NCI-H2081 treated with DMSO at 0.1 percent for 48 hours (cell line): ENCODE measurements at regions not wholly inside any gene's neighbourhood (a gene's known extent, or its start where the extent isn't known, plus 50 kb on each side); places are given as distances from the start of the nearest gene placed in this dataset.

Experiments
- DNase-seq: peaks from one replicate; lab custom pipeline; 2025; lab: John Stamatoyannopoulos, UW

DNA sequence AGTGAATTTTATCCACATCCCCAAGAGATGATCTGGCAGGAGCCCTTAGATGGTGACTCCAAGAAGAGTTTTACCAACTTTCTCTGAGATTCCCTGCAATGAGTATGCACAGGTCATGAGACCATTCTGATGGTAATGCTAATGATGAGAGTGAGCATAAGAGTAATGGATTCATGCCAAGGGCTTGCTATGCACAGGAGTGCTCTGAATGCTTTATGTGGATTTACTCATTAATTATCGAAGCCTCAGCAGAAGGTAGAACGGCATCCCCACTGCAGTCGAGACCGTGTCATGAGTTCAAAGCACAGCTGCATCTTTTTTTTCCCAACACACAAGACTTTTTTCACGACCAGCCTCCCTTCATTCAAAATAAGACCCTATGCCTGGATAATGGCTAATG is 355.0 kb downstream of the RAB28 start:
- DNase-seq = no peak

DNA sequence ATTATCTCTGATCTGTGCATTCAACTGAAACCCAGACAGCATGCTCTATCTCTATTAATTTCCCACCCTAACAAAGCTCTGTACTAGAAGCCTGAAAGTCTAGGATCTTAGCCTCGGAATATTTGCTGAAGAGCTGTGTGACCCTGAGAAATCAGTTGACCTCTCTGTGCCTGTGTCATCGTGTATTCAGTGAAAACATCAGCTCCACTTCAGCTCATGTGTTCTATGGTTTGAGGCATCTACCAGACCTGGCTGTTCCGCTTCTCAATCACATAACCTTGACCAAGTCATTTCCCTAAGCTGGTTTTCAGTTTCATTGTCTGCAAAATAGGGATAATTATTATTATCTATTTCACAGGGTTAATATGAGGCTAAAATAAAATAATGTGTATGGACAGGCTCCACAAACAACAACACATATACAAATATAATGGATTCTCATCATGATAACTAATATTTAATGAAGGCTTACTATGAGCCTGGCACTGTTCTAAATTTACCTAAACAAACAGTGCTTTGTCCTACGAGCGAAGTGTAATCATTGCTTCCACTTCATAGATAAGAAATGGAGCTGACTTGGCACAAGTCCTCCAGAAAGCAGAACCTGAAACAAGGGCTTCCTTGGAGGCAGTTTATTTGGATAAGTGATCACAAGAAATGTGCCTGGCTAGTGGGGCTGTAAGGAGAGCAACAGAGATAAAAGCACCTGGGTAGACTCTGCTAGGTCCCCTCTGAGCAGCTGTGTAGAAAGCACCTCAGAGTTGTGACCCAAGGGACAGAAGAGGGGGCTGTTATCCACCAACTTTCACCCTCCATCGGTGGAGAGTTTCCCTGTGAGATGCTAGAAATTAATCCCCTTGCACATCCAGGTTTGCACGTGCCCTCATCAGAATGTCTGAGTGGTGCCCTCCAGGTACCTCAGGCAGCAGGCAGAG is 356.9 kb downstream of the RAB28 start:
- DNase-seq = no peak

DNA sequence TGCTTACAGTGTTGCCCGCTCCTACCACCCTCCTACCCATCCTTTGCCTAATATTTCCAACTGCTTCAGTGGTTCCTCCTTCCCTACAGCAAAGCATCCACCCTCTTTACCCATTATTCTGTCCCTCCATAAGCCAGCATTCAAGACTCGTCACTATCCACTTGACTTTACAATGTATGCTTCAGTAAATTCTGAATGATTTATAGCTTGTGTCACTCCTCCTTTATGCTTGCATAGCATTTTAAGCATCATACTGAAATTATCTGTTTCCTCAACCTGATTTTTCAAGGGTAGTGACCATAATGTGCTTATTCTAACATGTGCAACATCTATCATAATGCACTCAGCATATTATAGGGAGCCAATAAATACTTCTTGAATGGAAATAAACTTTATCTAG is 365.5 kb downstream of the RAB28 start:
- no peak for DNase-seq

DNA sequence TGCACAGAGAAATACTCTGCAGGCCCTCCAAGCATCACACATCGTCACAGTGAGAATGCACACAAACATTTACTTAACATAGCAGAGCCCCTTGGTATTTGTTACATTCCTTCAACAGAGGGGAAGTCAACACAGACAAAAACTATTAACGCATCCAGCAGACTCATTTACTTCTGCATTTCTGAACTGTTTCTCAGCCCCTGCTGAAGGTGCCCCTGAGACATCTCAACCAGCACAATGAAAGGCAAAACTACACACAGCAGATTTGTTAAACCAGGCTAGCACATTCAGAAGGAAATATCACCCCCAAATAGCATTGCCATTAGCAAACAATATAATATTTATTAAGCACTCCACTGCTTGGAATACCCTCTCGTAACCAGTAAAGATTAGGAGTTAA is 367.0 kb downstream of the RAB28 start:
- no peak for DNase-seq

DNA sequence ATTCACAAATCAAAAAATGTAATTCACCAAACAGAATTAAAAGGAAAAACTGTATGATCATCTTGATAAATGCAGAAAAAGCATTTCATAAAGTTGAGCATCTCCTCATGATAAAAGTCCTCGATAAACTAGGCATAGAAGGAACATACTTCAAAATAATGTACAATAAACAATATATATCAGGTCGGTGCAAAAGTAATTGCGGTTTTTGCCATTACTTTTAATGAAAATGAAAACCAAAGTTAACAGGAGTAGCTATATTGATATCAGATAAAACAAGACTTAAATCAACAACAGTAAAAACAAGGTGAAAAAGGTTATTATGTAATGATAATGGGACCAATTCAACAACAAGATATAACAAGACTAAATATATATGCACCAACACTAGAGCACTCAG is 372.1 kb downstream of the RAB28 start:
- no peak for DNase-seq

DNA sequence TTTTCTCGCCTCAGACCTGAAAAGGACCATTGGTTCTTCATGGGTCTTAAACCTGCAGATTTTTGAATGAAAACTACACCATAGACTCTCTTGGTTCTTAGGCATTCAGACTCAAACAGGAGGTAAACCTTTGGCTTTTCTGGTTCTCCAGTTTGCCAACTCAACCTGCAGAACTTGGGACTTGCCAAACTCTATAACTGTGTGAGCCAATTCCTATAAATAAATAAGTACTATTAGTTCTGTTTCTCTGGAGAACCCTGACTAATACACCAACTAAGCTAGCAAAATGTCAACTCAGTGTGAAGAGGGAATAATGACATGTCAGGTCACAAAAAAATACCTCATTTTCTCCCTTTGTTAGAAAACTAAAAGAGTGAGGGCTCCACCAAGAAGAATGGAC is 374.6 kb downstream of the RAB28 start:
- no peak for DNase-seq

DNA sequence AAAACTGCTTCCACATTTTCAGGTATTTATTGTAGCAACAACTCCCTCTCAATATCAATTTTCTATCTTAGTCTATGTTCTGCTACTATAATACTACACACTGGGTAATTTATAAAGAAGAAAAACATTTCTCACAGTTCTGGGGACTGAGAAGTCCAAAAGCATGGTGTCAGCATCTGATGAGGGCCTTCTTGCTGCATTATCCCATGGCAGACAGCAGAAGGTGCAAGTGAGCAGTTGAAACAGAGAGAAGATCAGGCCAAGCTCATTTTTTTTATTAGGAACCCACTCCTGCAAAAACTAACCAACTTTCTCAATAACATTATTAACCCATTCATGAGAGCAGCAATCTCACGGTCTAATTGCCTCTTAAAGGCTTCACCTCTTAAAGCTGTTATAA is 376.0 kb downstream of the RAB28 start:
- no peak for DNase-seq

DNA sequence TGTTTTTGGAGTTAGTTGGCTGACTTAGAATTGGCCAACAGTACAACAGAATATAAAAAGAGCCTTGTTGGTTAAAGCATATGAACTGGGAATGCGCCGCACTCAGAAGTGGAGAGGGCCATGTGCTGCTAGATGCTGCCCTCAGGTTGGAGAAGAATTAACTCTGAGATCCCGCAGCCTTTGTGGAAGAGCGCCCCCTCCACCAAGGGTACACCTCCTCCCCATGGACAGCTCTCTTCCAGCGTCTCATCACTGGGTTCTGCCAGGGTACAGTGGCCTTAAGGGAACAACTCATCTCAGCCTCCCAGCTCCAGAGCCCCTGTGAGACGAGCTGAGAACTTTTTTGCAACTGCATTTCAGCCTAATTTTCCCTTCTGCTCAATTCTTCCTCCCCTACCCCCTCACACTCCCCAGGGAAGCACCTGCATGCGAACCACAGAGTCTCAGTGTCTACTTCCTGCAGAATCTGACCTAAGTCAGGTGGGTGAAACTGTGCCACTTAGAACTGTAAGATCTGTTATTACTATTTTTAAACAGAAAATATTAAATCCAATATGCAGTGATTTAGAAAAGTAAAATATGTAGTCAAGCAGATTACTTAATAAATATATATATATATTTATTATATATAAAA is 380.6 kb downstream of the RAB28 start:
- DNase-seq = no peak

DNA sequence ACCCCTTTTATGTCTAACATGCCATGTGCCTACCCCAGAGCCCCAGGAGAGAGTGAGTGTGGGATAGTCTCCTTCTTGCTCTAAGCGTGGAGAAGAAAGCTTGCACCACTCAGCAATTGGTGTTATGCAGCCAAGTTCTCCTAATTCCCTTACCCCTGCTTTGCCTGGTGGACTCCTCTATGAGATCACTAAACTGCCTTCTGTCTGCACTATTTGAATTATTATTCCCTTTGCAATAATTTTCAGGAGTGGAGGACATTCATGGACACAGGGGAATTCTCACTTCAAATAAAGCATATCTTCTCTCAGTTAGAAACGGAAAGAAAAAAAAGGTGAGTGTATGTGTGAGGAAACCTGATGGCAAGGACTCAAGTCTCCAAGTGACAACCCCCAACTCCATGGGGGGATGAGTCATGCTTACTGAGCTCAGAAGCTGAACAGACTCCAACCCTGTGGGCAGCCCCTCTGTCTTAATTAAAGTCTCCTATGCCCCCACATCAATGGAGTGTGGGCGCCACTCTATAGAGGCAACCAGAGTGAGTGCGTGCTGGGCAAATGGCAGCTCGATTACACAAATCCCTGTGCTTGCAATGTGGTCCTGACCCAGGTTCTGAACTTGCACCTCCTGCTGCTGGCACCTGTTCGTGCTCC is 381.9 kb downstream of the RAB28 start:
- no peak for DNase-seq

DNA sequence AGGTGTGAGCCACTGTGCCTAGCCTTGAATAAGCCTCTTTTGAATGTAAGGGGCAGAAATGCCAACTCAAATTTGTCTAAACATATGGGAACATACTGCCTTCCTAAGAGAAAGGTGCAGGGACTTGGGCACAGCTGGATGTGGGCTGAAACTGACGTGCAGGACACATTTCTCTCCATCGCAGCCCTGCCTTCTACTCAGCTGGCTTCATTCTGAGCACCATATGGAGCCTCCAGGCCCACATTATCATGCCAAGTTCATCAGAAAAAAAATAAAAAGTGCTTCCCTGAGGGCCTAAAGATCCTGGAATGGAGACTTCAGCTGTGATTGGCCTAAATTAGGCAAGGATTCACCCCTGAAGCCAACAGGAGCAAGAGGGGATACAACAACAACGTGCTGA is 386.2 kb downstream of the RAB28 start:
- no peak for DNase-seq

DNA sequence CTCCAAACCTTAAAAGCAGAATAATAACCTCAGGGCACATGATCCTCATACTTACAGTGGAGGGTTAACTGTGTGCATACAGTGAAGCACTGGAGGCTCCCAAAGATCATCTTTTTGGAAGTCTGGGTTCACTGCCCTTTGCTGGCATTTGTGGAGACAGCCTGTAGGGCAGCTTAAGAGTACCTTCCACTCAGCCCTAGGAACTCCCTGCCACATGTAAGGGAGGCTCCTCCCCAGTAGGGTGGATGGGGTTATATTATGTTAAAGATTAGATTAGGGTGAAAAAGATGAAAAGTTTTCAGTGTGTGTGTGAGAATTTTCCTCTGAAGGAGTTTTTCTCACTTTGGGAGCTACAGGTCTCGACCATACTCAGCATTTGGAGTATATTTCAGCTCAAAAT is 388.4 kb downstream of the RAB28 start:
- DNase-seq = no peak

DNA sequence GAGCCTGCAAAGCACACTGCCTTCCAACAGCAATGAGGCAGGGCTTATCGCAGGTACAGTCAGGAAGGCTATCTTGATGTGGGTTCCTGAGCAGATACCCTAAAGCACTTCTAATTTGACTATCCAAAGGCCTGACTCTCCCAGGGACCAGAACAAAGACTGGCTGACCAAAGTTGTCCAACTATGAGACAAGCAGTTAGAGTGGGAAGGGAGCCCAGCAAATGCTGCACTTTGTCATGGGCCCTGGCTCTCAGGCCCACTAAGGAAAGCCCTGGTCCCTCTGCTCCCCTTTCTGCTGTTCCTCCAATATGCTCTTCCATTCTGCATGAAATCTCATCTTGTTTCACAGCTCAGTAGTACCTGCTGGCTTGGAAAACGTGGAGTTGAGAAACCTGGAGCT is 391.0 kb downstream of the RAB28 start:
- no peak for DNase-seq

DNA sequence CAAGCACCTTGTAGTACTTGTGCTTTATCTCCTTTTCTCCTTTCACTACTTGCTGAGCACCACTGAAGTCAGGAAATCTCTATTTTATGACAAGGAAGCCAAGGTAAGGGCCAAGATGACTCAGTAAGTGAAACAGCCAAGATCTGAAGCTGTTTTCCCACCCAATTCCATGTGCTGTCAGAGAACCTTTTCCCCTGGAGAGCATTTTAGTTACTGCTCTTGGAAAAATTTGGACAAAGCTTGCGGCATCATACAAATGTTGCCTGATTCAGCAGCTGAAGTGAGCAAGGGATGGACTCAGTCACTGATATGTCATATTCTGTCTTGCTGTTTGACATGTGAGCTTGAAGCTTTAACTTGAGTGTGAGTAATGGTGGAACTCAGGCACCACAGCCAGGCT is 391.4 kb downstream of the RAB28 start:
- DNase-seq = no peak

DNA sequence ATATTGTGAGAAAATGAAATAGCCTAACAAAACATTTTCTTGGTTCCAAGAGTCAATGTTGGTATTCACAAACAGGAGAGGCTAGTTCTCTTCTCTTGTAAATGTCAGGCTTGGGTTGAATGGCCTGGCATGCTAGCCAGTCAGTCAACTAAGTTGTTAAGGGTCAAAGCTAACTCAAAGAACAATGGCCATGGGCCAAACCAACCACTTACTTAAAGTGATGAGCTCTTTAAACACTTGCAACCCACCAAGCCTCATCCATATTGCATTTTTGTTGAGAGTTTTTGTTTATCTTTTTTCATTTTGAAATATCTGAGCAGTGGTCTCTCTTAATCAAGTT is 394.5 kb downstream of the RAB28 start:
- no peak for DNase-seq

DNA sequence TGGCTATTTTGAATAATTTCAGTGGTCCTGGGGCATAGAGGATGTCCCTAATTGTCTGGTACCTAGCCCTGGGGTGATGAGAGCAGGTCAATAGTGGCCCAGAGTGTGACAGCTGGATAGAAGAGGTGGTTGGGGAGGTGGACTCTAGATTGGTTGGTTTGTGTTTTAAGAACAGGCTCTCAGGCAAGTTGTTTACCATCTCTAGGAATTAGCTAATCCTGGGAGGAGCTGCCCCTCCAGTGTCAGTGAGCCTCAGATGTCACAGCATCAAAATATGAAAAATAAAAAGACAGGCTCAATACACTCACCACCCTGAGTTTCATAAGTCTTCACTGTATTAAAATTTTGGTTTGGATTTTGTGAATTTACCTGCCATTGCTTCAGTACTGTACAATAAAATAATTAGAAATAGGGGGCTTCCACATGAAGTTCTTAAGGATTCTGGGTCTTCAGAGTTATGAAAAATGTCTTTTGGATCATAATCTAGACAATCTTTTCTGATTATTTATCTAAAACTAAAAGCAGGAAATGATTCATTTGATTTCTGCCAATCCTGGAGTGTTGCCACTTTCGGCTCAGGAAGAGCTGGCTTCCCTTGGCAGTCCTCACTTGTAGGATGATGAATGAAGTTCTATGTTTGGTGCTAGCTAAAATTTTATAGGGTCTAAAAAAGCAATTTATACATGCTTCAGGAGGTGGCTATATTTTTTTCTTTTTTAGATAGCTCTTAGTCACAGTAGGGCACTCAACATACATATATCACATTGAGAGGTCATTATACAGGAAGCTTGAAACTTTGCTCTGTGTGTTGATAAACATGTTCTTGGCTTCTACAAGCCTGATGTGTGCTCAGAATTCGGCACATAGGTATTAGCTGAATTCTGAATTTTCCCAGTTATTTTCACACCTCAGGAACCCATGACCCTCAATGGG is 395.1 kb downstream of the RAB28 start:
- no peak for DNase-seq

DNA sequence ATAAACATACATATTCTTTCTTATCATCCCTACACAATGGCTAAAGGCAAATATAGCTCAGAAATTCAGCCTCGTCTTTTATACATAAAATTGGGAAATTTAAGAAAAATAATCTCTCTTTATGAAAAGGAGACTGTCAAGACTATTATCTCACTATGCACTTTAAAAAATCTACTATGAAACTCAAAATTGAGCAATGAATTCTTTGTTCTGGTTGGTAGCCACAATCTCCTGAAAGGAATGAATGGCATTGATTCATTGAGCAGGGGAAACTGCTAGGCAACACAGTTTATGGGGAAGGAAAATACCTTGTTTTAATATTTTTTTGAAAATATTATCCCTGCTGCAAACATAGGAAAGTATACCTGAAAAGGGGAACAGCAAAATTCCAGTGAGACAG is 397.1 kb downstream of the RAB28 start:
- DNase-seq = no peak

DNA sequence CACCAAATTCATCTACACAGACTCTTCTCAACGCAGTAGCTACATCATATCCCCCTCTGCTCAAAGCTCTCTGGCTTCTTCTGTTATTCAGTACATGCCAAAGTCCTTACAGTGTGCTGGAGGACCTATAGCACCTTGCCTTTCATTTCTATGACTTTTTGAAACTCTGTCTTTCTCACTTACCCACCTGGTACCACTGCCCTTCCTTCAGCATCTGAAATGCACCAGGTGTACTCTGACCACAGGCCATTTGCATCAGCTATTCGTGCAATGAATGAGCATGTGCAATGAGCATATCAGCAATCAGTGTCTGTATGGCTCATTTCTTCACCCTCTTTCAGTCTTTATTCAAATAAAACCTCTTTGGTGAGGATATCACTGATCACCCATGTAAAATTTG is 399.9 kb downstream of the RAB28 start:
- DNase-seq = no peak

DNA sequence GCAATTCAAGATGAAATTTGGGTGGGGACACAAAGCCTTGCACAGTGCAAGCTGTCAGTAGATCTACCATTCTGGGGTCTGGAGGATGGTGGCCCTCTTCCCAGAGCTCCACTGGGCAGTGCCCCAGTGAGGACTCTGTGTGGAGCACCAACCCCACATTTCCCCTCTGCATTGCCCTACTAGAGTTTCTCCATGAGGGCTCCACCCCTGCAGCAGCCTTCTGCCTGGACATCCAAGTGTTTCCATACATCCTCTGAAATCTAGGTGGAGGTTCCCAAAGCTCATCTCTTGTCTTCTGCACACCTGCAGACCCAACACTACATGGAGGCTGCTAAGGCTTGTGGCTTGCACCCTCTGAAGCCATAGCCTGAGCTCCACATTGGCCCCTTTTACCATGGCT is 402.3 kb downstream of the RAB28 start:
- no peak for DNase-seq

DNA sequence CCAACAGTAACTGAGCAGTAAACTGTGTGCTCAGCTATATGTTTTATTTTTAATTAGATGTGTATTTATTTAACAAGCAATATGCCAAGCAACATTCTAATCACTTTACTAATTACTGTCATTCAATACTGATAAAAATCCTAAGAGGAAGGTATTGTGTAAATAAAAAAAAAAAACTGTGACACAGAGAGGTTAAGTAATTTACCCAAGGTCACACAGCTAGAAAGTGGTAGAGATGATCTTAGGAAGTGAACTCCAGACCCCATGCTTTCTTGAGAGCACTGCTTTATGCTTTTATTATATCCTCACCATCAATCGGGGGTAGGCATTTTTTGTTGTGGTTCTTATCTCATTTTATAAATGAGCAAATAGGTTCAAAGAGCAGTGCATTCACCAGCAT is 417.1 kb downstream of the RAB28 start:
- no peak for DNase-seq

DNA sequence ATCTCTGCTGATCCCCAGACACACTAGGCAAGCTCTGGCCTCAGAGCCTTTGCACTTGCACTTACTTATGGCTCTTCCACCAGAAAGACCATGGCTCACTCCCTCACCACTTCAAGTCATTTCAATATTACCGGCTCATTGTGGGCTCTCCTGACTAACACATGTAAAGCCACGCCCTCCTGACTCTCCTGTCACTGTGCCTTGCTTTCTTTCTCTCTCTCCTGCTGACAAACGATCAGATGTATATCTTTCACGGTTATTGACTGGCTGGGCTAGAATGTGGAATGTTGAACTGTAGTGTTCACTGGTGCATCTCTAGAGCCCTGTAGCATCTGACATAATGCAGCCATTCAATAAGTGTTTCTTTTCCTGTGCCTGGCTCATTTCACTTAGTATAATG is 425.1 kb downstream of the RAB28 start:
- no peak for DNase-seq

DNA sequence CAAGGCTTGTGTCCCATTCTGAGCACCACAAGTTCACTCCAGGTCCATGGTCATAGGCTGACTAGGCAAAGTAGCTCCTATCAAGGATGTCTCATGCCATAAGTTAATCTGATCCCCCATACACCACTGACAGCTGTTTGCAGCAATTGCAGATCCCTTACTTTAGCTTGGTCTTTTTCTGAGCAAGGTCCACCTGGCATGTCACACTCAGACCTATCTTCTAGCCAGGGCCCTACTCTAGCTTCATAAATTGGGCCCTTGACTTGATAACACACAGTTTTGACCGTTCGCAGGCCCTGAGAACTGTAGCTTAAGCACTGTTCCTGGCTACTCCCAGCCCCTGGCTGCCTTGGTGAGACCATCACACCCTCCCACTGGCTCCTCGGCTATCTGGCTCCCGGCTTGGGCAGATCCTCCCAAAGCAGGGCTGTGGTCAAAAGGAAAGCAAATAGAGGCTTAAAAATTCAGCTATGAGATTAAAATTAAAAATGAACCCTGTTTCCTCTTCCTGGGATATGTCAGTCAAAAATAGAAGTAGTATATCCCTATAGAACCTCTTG is 427.4 kb downstream of the RAB28 start:
- DNase-seq = no peak

DNA sequence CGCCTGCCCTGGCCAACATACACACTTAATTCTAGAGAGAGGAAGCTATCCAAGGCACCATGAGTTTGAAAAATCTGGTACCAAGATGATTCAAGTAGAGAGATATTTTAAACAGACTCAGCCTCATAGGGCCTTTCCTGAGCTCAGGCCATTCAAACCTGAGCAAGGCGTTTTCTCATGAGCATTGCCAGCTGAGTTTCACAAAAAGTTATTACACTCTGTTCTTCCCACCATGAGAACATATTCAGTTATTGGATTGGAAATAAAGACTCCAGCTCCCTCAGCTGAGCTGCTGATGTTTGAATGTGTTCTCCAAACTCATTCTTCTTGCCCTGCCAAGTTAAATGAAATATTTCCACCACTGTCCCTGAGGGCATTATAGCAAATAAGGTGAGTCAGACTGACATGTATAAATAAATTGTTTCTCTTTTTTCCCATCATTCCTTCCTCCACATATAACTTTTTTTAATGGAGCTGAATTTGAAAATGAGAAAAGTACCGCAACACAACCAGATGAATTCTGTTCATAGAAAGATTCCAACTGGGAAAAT is 429.6 kb downstream of the RAB28 start:
- DNase-seq = no peak
